B cell (primary cell): ENCODE measurements at regions not wholly inside any gene's neighbourhood (a gene's known extent, or its start where the extent isn't known, plus 50 kb on each side); places are given as distances from the start of the nearest gene placed in this dataset.

Experiments
- ATAC-seq: fragments of 200-7000 bp; cut with Tn5 transposase; one replicate; pipeline ENCODE4 v1.10.0; 2021; ENCODE audit warnings: low read depth, mild to moderate bottlenecking, moderate number of reproducible peaks, moderate library complexity
- CTCF ChIA-PET: fragments of 350-600 bp; sonication (Branson Sonifier 250); formaldehyde crosslinking; loops from one replicate; lab custom pipeline; 2021; ENCODE audit warnings: antibody characterized with exemption, inconsistent platforms; lab: Charles Lee
- POLR2A ChIA-PET: fragments of 350-600 bp; sonication (Branson Sonifier 250); formaldehyde crosslinking; loops from one replicate; lab custom pipeline; 2021; ENCODE audit warnings: antibody characterized with exemption; lab: Charles Lee
- DNase-seq: peaks from one replicate; pipeline ENCODE4 v3.0.0; 2013
- H2AFZ ChIP-seq: 2 replicates; pipeline ENCODE4 v1.6.1; 2012; ENCODE audit warnings: mild to moderate bottlenecking, low read depth, low read length; ENCODE audit not compliant: insufficient read depth, poor library complexity, severe bottlenecking
- H3K27ac ChIP-seq, 2 donors: 1 replicate in 1 of 2; 2 replicates in 1 of 2; pipeline ENCODE4 v1.5.1; 2012 to 2013; ENCODE audit warnings: low read length in 2 of 2, mild to moderate bottlenecking in 2 of 2, moderate library complexity in 1 of 2
- H3K27me3 ChIP-seq, 4 experiments: fragments of 200-600 bp in 1 of 4; sonication (generic) in 1 of 4; replicated peaks in 1 of 4; 1 replicate in 2 of 4; 2 replicates in 2 of 4; pipeline versions ENCODE4 v1.6.1 to v1.7.0; 2013 to 2016; ENCODE audit warnings: low read length in 3 of 4, mild to moderate bottlenecking in 2 of 4, mixed read lengths in 1 of 4, moderate library complexity in 1 of 4; ENCODE audit not compliant: insufficient read depth in 4 of 4, control insufficient read depth in 3 of 4; ENCODE audit errors: control extremely low read depth in 1 of 4
- H3K36me3 ChIP-seq, 2 experiments: replicated peaks in 1 of 2; 1 replicate in 1 of 2; 2 replicates in 1 of 2; pipeline versions ENCODE4 v1.6.1 to v1.7.1; 2013; ENCODE audit warnings: low read length in 1 of 2; ENCODE audit not compliant: insufficient read depth in 2 of 2, control insufficient read depth in 1 of 2; ENCODE audit errors: control extremely low read depth in 1 of 2, extremely low read depth in 1 of 2
- H3K4me1 ChIP-seq, 2 donors: fragments of 200-600 bp in 1 of 2; sonication (generic) in 1 of 2; 1 replicate in 1 of 2; 2 replicates in 1 of 2; pipeline versions ENCODE4 v1.5.1 to v1.6.1; 2013 to 2017; ENCODE audit warnings: low read length in 2 of 2; ENCODE audit not compliant: control insufficient read depth in 2 of 2, insufficient read depth in 2 of 2
- H3K4me2 ChIP-seq: replicated peaks from 2 replicates; pipeline ENCODE3; 2012; ENCODE audit warnings: mild to moderate bottlenecking, low read depth, low read length; ENCODE audit not compliant: poor library complexity, severe bottlenecking
- H3K4me3 ChIP-seq, 5 experiments: fragments of 200-600 bp in 1 of 5; sonication (generic) in 1 of 5; 1 replicate in 3 of 5; 2 replicates in 2 of 5; pipeline versions ENCODE4 v1.5.1 to v1.7.0; 2011 to 2016; ENCODE audit warnings: low read length in 4 of 5, mild to moderate bottlenecking in 4 of 5, low read depth in 2 of 5, control low read depth in 1 of 5, moderate library complexity in 1 of 5; ENCODE audit not compliant: insufficient read depth in 1 of 5; ENCODE audit errors: control extremely low read depth in 1 of 5, extremely low read depth in 1 of 5
- H3K79me2 ChIP-seq: fragments of 200-600 bp; sonication (generic); one replicate; pipeline ENCODE4 v1.6.0; 2016; ENCODE audit warnings: low read length; ENCODE audit not compliant: control insufficient read depth, insufficient read depth
- H3K9ac ChIP-seq: fragments of 200-600 bp; sonication (generic); 2 replicates; pipeline ENCODE4 v1.6.1; 2017; ENCODE audit warnings: mild to moderate bottlenecking, low read length, moderate library complexity
- H3K9me3 ChIP-seq, 3 donors: one replicate each; pipeline versions ENCODE4 v1.6.1 to v1.7.1; 2013; ENCODE audit warnings: low read length in 2 of 3; ENCODE audit not compliant: control insufficient read depth in 2 of 3, insufficient read depth in 1 of 3; ENCODE audit errors: control extremely low read depth in 1 of 3
- H4K20me1 ChIP-seq: 2 replicates; pipeline ENCODE4 v1.6.0; 2012; ENCODE audit warnings: mild to moderate bottlenecking, low read length; ENCODE audit not compliant: insufficient read depth, control insufficient read depth, poor library complexity, severe bottlenecking
- H3K27ac Mint-ChIP-seq: one replicate; pipeline ENCODE4 v1.8.0; 2021; ENCODE audit warnings: mixed read lengths
- H3K27me3 Mint-ChIP-seq: one replicate; pipeline ENCODE4 v1.8.0; 2021; ENCODE audit warnings: mixed read lengths
- H3K4me1 Mint-ChIP-seq: one replicate; pipeline ENCODE4 v1.8.0; 2021; ENCODE audit warnings: mixed read lengths
- H3K4me3 Mint-ChIP-seq: one replicate; pipeline ENCODE4 v1.8.0; 2021; ENCODE audit warnings: mixed read lengths
- H3K9me3 Mint-ChIP-seq: one replicate; pipeline ENCODE4 v1.8.0; 2022; ENCODE audit warnings: mixed read lengths; ENCODE audit not compliant: insufficient read depth
- CTCF ChIP-seq: fragments of 200-600 bp; IDR thresholded peaks from one replicate; pipeline ENCODE4 v1.8.0; 2022; ENCODE audit warnings: antibody characterized with exemption, mild to moderate bottlenecking
- EZH2 ChIP-seq: IDR thresholded peaks from 2 replicates; pipeline ENCODE4 v1.6.1; 2012; ENCODE audit warnings: borderline replicate concordance, low read depth, mild to moderate bottlenecking, moderate library complexity, low read length; ENCODE audit not compliant: insufficient read depth, poor library complexity, severe bottlenecking
- WGBS: methylation state at CpG from one replicate; pipeline ENCODE4 v1.1.5; 2013; ENCODE audit warnings: missing lambda C conversion rate; ENCODE audit not compliant: insufficient coverage; 5-methylcytosine and 5-hydroxymethylcytosine counted together
- intact Hi-C: fragments of 100-400 bp; cut with micrococcal nuclease; formaldehyde crosslinking; loops from one replicate; pipeline ENCODE4 v1.10.0; 2022

DNA sequence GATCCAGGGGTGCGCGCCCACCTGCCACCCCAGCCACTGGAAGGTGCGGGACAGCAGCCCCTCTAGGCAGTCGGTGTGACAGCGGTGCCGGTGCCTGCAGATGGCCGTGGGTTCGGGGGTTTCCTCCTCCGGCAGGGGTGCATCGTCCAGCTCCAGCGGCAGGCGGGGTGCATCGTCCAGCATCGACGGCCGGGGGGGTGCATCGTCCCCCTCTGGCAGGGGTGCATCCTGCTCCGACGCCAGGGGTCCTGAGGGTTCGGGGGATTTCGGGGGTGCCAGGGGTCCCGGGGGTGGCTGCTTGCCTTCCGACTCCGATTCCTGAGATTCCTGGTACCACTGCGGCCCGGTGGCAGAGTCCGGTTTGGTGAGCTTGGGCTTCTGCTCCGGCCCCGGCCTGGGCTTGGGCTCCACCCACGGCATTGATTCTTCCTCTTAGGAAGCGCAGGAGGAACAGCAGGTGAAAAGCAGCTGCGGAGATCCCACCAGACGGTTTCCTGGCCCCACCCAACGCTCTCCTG lies 90.2 kb upstream of the RAB18 start:
- Histone ChIP-seq H2AFZ (no peak overlapping the region), H3K36me3 (no peaks in the 10 kb centered on the region), H3K4me2 (no peak overlapping the region), H3K4me3 (no peak overlapping the region), H3K79me2 (no peaks in the 10 kb centered on the region), H3K4me1 (no peaks in the 10 kb centered on the region), H4K20me1 (no peaks in the 10 kb centered on the region), H3K9me3 (peaks cover 0 to 23% (median 0%) of the 10 kb centered on the region in 3 donors), H3K9ac (no peak overlapping the region), H3K27ac (no peak overlapping the region), H3K27me3 (peaks cover 0 to 6% (median 2%) of the 10 kb centered on the region in 4 experiments)
- Mint-ChIP-seq H3K27me3 (peaks cover 19% of the 10 kb centered on the region), H3K9me3 (no peaks in the 10 kb centered on the region), H3K4me3 (no peak overlapping the region), H3K4me1 (no peaks in the 10 kb centered on the region), H3K27ac (no peak overlapping the region)
- TF ChIP-seq CTCF (no peak), EZH2 (no peak)
- DNase-seq, result no peak
- 63% methylated on average over 34 of the region's 34 CpGs for WGBS
- POLR2A ChIA-PET, result no interaction called here
- intact Hi-C loops, result no loop called here
- CTCF ChIA-PET, result no interaction called here
- no peak for ATAC-seq

- WGBS, result 79% methylated on average over 28 of the region's 28 CpGs
- Histone ChIP-seq H3K27ac (no peak overlapping the region), H3K4me1 (no peaks in the 10 kb centered on the region), H2AFZ (no peak overlapping the region), H3K4me2 (no peak overlapping the region), H3K9me3 (peaks cover 0 to 22% (median 0%) of the 10 kb centered on the region in 3 donors), H3K4me3 (no peak overlapping the region), H4K20me1 (no peaks in the 10 kb centered on the region), H3K36me3 (no peaks in the 10 kb centered on the region), H3K27me3 (peaks cover 0 to 6% (median 2%) of the 10 kb centered on the region in 4 experiments), H3K79me2 (no peaks in the 10 kb centered on the region), H3K9ac (no peak overlapping the region)
- Mint-ChIP-seq H3K27me3 (peaks cover 19% of the 10 kb centered on the region), H3K9me3 (no peaks in the 10 kb centered on the region), H3K4me1 (no peaks in the 10 kb centered on the region), H3K27ac (no peak overlapping the region), H3K4me3 (no peak overlapping the region)
- CTCF ChIA-PET, result no interaction called here
- intact Hi-C loops, result no loop called here
- DNase-seq (no peak), ATAC-seq (no peak)
- POLR2A ChIA-PET, result no interaction called here
- no peak for TF ChIP-seq CTCF
- no peak for TF ChIP-seq EZH2
These were observed 90.7 kb upstream of the RAB18 start for GRCh38 chr10:27413387-27413786.
